Stimulated activated CD8-positive, alpha-beta memory T cell treated with anti-CD3 and anti-CD28 coated beads, Interleukin-12 subunit alpha, Interleukin-12 subunit beta, amount 100 ng/mL, for 24 hours (primary cell): ENCODE measurements at regions not wholly inside any gene's neighbourhood (a gene's known extent, or its start where the extent isn't known, plus 50 kb on each side); places are given as distances from the start of the nearest gene placed in this dataset.

Experiments
- DNase-seq: peaks from one replicate; pipeline ENCODE4 v3.0.0-alpha.2; 2020; ENCODE audit errors: extremely low read depth

DNA sequence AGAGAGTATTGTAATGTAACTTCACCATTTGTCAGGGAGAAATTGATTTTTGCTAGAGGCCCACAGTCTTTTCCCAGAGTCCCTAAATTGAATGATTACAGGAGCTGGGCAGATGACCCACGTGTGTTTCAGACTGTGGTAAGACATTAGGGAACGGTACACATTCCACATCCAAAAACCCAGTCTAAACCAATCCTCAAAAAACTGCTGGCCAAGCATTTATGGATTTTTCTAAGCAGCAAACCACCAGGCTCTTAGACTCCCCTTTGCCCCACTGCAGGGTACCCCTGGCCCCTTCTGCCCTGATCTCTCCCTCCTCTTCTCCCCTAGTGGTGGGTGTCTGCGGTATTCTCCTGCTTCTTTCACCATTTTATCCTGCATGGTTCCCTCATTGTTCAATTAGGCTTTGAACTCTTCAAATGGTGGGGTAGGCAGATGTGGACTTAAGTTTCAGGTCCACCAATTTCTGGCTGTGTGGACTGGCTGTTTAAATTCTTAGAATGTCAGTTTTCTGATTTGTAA is 135.5 kb upstream of the SORCS3 start:
- no peak for DNase-seq

DNA sequence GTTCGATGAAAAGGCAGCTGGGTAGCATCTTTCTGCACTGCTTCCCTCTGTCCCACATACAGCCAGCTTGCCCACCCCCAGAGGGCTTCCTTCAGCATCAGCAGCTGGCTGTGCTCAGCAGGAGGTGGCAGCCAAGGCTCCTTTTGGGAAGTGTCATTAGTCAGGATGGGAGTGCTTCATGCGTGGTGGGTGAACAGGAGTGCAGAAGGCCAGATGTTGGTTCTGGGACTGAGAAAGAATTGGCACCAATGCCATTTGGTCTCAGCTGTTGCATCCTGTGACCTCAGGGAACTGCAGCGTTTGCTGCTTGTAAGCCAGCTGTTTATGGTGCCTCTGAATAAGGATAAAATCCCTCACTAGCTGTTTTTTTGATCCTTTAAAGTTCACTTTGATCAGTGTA is 131.1 kb upstream of the SORCS3 start:
- DNase-seq, result no peak

DNA sequence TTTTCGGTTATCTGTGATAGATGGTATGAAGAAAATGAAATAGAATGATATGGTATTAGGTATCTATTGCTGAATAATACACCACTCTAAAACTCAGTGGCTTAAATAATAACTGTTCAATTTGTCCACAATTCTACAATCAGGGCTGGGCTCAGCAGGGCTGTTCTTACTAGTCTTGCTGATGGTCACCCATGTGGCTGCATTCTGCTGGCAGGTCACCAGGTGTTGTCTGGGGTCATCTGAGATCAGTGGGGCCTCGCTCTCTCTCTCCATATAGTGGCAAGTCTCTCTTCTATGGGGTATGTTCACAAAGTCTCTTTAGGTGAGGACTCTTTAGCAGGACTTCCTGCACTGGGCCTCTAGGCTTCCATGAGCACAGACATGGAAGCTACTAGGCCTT is 130.4 kb upstream of the SORCS3 start:
- no peak for DNase-seq

DNA sequence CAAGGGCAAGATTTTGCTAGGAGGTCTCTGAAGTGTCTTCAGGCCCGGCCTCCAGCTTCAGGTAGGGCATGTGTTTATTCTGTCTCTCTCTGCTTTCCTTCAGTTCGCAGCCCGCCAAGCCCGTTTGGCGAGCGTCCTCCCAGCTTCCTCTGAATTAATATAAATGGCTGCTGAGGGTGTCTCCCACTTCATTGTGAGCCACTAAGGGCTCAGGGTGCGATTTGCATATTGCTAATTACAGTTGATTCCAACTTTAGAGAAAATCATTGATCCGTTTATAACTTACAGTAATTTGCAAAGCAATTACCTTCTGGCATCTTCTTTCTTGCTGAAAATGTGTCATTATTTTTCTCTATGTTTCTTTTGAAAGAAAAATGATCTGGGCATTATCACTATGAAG is 128.3 kb upstream of the SORCS3 start:
- no peak for DNase-seq

DNA sequence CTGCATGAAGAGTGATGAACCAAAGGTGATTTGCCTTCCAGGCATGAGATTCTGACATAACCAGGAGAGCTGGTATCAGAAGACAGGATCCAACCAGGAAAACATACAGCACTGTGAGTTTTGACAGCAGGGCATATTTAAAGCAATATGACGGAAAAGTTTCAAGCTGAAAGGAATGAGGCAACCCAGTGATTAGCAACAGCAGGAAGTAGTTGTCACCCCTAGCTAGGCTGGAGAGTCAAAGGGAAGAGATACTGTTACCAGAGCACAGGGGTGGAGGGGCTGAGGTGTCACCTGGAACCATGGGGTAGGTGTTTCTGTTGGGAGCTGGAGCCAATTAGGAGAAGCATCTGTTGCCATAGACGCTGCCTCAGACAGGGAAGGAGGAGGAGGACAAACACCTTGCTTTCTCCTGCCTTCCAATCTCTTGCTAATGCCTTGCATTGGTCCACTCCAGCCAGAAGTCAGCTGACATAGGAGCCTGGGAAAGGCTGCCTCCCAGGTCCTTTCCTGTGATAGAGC is 125.4 kb upstream of the SORCS3 start:
- no peak for DNase-seq

DNA sequence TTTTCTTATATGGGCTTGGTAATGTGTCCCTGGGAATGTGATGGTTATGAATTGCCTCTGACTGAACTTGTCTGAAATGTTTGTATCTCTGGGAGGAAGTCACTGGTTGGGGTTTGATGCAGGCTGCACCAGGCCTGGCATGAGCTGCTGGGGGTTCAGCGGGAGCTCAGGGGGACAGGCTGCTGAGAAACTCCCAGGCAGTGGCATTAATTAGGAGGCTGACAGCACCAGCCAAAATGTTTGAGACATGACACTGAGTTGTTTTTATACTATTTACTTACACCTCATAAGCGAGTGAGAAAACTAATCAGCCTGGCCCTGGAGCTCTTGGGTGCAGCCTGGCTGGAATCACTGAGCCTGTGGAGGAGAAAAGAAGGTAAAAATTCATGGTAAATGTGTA is 124.1 kb upstream of the SORCS3 start:
- DNase-seq, result no peak

DNA sequence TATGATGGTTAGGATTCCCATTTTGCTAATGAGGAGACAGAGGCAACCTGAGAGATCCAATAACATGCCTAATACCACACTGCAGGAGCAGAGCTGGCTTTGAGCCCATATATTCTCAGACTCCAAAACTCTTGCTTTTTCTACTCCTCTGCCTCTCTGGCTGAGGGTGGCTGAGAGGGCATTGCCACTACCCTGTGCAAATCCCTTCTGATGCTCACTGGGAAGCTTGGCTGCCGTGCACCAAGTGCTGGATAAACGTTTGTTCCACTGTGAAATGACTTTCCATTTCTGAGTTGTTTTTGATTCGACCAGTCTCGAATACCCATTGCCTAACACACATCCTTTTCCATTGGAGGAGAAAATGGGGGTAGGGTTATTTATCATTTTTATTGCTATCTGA is 123.1 kb upstream of the SORCS3 start:
- no peak for DNase-seq

DNA sequence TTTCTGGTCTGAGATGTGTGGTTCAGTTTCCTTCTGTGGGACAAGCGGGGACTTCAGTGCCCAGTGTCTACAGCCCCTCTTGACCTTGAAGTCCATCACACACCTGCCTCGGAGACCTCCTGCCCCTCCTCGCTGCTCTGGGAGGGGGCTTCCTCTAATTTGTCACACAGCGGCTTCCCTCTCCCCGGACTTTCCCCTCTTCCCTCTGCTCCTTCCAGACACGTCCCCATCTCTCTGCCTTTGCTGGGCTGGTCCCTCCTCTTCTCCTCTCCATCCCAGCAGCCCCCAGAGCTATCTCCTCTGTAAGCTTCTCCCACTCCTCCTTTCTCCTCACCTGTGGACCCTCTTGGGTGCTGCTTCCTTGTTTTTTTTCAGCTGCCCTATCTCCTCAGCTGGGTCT is 122.2 kb upstream of the SORCS3 start:
- no peak for DNase-seq

DNA sequence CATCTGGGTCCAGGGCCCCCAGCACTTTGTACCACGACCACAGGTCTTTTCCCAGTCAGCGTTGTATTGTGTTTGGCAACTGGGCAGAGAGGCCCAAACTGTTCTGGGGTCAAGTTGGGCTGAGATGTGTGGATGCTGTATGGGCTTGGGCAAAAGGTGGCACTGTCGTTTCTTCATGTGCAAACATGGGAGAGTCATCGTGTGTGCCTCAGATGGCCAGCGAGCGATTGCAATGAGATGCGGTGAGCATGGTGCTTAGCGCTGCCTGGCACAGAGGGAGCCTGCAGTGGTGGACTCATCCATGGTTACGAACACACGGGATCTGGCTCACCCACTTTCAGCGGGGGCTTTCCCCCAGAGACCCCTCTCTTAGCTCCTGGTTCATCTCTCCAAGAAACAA is 120.4 kb upstream of the SORCS3 start:
- no peak for DNase-seq

DNA sequence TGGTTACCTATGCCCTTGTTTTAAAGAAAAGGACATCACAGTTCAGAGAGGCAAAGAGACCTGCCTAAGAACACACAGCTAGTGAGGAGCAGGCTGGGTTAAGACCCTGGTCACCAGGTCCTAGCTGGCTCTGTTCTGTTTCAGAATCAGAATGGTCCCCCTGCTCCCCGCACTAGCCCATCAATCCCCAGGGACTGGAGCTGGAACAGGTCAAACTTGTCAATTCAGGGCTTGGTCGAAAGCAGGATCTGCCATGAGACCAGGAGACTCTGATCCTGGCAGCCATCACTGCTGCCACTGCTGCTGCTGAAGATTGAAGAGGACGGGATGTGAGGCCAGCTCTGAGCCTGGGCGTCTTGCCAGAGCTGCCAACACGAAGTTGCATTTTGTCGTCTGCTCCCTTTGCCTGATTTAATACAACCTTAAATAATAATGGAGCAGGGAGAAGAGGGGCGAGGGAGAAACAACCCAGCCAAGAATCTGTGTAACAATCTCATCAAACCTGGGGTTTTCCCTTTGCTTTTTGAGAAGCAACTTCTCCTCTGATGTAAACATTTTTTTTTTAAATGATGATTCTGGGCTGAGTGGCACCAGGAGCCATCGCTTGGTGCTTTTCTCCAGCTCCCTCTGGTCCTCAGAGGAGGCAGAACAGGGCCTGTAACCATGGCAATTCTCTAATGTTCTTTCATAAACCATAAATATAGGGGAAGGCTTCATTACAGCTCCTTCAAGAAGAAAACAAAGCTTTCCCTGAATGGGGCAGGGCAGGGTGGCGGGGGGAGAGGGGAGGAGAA is 119.0 kb upstream of the SORCS3 start:
- DNase-seq, result no peak

DNA sequence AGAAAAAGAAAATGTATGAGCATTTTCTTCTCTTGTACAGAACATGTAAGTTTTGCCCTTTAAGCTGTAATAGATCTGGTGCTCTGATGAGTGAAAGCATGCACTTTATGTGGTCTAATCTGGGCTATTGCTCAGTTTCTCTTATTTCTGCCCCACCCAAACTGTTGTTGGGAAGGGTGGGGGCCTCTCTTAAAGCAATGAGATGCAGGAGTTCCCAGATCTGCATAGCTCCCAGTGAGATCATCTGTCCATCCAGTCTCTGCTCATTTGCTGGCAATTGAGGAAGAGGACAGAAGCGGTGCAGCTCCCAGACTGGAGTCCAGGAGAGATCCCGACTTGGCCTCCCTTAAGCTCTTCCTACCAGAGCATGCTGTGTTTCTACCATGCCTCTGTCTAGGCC is 114.9 kb upstream of the SORCS3 start:
- DNase-seq, result no peak

DNA sequence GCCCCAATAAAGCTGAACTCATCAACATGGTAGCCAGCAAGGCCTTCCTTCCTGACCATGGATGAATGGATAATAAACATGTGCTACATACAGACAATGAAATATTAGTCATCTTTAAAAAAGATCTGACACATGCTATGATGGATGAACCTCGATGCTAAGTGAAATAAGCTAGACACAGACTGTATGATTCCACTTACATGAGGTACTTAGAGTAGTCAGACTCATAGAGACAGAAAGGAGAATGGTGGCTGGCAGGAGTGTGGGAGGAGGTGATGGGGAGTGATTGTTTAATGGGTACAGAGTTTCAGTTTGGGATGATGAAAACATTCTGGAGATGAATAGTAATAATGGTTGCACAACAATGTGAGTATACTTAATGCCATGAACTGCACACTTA is 114.1 kb upstream of the SORCS3 start:
- no peak for DNase-seq

DNA sequence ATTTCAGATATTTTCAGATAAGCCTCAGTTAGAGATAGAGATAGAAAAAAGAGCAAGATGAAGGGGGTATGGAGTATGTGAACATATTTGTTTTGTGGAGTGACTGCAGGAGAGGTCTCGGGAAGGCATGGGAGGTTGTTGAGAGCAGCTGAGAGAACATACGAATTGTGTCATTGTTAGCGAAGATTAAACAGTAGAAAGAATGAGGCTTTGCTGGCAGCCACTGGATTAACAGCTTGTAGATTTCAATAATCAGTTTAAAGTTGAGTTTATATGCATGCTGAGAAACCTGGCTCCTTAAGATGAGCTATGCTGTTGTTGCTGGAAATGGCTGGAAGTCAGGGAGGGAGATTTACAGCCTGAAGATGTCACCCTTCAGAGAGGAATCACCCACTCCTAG is 100.9 kb upstream of the SORCS3 start:
- no peak for DNase-seq

DNA sequence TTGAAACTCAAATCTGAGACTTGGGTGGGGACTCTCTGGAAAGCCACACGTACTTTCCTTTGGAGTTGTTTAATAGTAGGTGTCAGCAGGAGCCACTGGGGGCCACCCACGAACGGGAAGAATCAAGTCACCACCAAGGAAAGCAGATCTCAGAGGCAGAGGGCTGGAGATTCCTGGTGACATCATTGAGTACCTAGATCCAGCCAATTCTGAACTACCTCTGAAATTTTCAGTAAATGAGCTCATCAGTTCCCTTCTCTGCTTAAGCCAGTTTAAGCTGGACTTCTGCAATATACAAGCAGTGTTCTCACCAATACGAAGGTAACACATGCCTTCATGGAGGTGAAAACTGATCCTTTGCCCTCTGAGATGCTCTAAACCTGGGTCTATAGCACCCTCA is 99.3 kb upstream of the SORCS3 start:
- no peak for DNase-seq

DNA sequence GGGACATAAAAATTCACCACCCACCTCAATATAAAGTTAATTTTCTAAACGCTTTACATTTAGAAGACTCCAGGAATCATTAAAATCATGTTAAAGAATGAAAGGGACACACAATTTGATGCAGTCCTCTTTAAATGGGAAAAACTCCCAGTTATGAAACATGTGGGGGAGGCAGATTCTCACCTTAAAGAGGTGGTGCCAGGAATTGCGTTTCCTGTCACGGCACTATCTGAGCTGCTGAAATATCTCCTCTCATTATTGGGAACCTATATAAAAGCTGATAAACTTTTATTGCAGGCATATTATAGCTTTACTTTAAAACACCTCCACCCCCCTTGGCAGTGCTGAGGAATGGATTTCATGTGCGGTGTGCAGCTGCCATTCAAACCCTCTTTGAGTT is 94.8 kb upstream of the SORCS3 start:
- no peak for DNase-seq

DNA sequence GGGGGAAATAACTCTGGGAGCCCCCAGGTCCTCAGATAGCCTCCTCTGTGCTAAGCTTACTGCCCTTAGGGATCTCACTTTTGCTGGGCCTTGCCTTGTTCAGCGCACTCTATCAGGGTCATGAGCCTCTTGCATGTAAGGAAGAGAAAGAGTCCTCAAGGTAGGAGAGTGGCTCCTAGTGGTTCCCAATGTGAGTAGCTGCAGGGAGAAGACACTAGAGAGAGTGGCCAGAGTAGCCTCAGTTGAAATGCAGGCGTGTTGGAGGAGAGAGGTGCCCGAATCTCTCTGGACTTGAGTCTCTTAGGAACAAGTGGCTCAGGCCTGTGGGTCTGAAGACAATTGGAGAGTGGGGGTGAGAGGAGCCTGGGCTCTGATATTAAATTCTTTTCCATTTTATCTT is 94.3 kb upstream of the SORCS3 start:
- no peak for DNase-seq

DNA sequence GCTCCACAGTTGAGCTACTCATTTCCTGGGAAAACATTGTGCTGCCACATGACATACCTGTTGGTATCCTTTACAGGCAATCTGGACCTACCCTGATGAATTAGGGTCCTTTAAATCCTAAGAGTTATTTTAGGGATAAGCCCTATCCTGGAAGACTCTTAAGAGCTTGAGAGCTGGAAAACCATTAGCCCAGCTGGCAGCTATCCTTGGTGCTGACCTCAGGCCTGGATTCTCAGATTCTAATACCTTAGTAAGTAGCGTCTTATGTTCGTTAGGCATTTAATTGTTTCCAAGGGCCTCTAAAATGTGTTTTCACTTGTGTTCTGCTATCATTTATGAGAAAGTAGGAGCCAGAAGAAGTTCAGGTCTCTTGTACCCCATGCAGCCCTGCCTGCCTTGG is 93.0 kb upstream of the SORCS3 start:
- DNase-seq, result no peak

DNA sequence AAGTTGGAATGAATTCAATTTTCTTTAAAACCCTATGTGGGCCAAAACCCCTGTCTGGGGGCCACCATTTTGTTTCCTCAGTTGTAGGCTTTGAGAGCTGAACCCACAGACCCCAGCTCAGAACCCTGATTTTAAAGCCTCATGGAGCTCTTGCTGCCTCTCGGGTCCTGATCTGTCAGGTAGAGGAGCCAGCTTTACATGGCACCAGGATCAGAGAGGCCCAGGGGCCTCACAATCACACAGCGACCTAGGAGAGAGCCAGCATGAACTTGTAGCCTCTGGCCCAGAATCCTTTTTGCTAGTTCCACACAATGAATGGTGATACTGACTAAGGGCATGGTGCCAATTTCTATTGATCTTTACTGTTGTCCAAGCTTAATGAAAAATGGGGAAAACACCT is 84.3 kb upstream of the SORCS3 start:
- no peak for DNase-seq

DNA sequence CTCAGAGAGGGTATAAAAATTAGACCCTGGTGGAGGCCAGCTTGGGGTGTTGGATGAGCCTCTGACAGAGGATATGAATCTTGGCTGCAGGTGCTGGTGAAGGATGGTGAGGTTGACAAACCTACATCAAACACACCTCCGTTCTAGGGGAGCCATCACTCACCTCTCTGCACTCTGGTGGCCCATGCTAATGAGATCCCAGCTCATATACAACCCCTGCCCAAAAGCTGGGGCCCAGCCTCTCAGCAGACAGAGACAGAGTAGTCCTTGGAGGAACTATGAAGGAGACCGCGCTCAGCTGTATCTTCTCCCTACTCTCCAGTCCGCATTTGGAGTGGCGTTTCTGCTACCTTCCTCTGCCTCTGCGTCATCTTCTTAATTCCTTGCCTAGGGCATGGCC is 83.1 kb upstream of the SORCS3 start:
- DNase-seq, result no peak

DNA sequence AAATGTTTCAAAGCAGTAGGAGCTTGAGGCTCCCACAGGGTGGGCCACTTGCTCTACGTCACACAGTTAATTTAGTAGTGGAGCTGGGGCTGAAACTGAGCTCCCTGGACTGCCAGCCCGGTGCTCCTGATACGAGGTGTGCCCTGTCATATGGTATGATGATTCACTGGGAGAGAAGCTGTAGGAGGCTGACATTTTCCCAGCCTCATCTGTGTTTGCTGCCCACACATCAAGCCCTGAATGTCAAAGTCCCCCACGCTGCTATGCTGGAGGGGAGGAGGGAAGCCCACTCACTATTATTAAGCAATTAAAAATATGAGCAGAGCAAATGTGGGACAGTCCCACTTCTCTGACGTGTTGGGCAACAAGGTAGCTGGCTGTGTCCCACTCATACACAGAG is 81.2 kb upstream of the SORCS3 start:
- DNase-seq, result no peak

DNA sequence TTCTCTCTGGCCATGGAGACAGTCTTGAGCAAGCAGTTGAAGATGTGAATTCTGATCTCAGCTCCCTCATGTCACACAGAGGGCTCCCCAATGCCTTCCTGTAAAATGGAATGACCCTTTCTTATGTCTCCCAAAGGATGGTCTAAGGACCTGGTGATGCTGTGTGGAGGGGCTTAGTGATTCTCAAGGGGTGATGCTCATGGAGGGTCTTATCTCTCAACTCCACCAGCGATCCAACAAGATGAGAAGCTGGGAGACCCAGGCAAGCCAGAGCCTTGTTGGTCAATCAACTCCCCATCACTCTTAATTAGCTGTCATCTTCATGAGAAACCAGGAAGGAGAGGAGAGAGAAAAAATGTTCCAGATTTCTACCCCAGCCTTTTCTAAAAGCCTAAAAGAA is 78.0 kb upstream of the SORCS3 start:
- DNase-seq, result no peak

DNA sequence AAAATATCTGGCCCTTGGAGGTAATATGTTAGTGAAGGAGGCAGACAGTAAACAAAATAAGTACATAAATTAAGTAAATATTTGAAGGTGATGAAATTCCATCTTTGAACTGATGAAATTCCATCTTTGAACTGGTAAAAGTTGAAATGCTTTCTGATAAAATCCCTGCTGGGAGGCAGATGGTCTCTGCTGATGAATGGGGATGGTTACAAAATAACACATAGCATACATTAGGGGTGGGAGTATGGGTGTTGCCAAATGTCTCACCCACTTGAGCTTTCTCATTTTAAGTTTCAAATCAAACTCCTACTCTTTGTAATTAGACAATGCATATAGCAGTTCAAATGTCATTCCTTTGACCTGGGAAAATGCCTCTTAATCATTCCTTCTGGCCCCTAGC is 77.5 kb upstream of the SORCS3 start:
- DNase-seq, result no peak

DNA sequence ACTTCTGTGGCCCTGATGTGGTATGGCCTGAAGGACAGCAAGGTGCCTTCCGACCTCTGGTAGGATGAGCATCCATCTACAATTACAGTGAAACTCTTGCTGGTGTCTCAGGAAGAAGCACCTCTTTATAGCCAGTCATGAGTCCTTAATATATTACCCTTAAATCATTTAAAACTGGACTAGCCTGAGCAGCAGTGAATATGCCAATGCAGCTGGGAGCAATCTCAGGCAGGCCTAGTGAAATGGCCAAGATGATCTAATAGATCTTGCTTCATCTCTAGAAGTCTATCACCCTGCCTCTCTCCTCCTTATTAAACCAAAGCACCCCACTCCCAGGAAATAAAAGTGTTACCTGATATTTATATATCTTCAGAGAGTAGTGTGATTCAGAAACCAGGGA is 66.7 kb upstream of the SORCS3 start:
- DNase-seq, result no peak

DNA sequence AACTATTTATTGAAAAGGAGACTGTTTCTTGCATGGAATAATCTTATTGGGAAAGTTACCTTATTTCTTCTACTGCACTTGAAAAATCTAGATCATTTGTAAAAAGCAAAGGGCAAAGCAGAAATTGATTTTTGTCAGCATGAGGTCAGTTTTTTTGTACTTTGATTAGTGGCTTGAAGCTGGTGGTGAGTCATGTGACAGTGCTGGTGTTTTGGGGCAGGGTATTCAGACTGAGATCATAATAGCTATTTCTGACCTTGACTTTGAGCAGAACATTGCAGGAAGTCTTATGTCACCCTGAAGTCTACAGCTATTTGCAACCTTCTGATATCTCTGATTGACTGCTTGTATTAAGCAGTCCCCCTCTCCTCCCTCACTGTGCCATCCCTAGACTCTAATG is 66.3 kb upstream of the SORCS3 start:
- no peak for DNase-seq
